HepG2 (cell line): ENCODE measurements at regions not wholly inside any gene's neighbourhood (a gene's known extent, or its start where the extent isn't known, plus 50 kb on each side); places are given as distances from the start of the nearest gene placed in this dataset.
"Not testable (repeated sequence)": the region's sequence is repeated elsewhere in the genome, so short reads cannot be mapped to it uniquely, and the experiment has no call there.

Source experiments
- ATAC-seq: fragments of 200-7000 bp; cut with Tn5 transposase; 3 replicates; pipeline ENCODE4 v1.9.1; 2020; ENCODE audit warnings: mild to moderate bottlenecking, moderate library complexity
- BruUV-seq: library from RNA; stranded (reverse); fragments of 400-500 nt; replicated peaks from 2 replicates; lab custom pipeline; 2021; lab: Mats Ljungman, UMichigan
- CTCF ChIA-PET: fragments of 300-600 bp; formaldehyde crosslinking; extraction: SDS; loops from one replicate; lab custom pipeline; 2021; ENCODE audit warnings: low total read pairs, inconsistent platforms, low intra/inter-chr PET ratio; lab: Yijun Ruan, JAX
- POLR2A ChIA-PET: fragments of 350-600 bp; sonication (Branson Sonifier 250); formaldehyde crosslinking; loops from one replicate; lab custom pipeline; 2020; ENCODE audit warnings: antibody characterized with exemption, inconsistent platforms; lab: Yijun Ruan, JAX
- DNase-seq: peaks from one replicate; pipeline ENCODE4 v3.0.0-alpha.2; 2015; ENCODE audit warnings: low spot score
- FAIRE-seq: peaks from 3 replicates; lab custom pipeline; 2011; peaks lifted over from hg19 to GRCh38; lab: Jason Lieb, UNC
- H2AFZ ChIP-seq: one replicate; pipeline ENCODE4 v1.6.1; 2011; ENCODE audit warnings: low read length, inconsistent platforms
- H3K27ac ChIP-seq: fragments of 300-600 bp; 3 replicates; pipeline ENCODE4 v1.8.0; 2011; ENCODE audit warnings: mixed run types, mild to moderate bottlenecking, mixed read lengths, low read length, inconsistent platforms; ENCODE audit not compliant: insufficient read depth; ENCODE audit errors: extremely low read length
- H3K27me3 ChIP-seq, 2 experiments: fragments of 200-600 bp in 1 of 2; 2 replicates in 1 of 2; 3 replicates in 1 of 2; pipeline versions ENCODE4 v1.6.0 to v1.8.0; 2011; ENCODE audit warnings: low read length in 2 of 2, mild to moderate bottlenecking in 2 of 2, moderate library complexity in 2 of 2, inconsistent platforms in 1 of 2; ENCODE audit not compliant: insufficient read depth in 2 of 2, control insufficient read depth in 1 of 2
- H3K36me3 ChIP-seq, 2 experiments: fragments of 200-600 bp in 1 of 2; replicated peaks in 1 of 2; 2 replicates in 1 of 2; 3 replicates in 1 of 2; pipeline versions ENCODE4 v1.5.1 to v1.8.0; 2011; ENCODE audit warnings: low read length in 2 of 2, inconsistent platforms in 1 of 2; ENCODE audit not compliant: insufficient read depth in 2 of 2, control insufficient read depth in 1 of 2
- H3K4me1 ChIP-seq: 2 replicates; pipeline ENCODE4 v1.5.1; 2012; ENCODE audit warnings: low read length, inconsistent platforms; ENCODE audit not compliant: insufficient read depth
- H3K4me2 ChIP-seq: 2 replicates; pipeline ENCODE4 v1.6.0; 2011; ENCODE audit warnings: low read depth, low read length, inconsistent platforms
- H3K4me3 ChIP-seq, 3 experiments: fragments of 200-600 bp in 1 of 3; sonication (generic), shearing (Covaris generic) in 1 of 3; replicated peaks in 1 of 3; 2 replicates each; pipeline ENCODE4 v1.5.1; 2011 to 2016; ENCODE audit warnings: low read length in 3 of 3, inconsistent platforms in 2 of 3, low read depth in 2 of 3, mild to moderate bottlenecking in 2 of 3, control low read depth in 1 of 3, mixed read lengths in 1 of 3; ENCODE audit not compliant: insufficient read depth in 1 of 3
- H3K79me2 ChIP-seq: one replicate; pipeline ENCODE4 v1.6.1; 2011; ENCODE audit warnings: low read length, inconsistent platforms; ENCODE audit not compliant: insufficient read depth
- H3K9ac ChIP-seq: 2 replicates; pipeline ENCODE4 v1.6.0; 2011; ENCODE audit warnings: mild to moderate bottlenecking, low read depth, low read length, inconsistent platforms; ENCODE audit not compliant: insufficient read depth
- H3K9me3 ChIP-seq: 2 replicates; pipeline ENCODE4 v1.5.1; 2012; ENCODE audit warnings: mild to moderate bottlenecking, low read length
- H4K20me1 ChIP-seq: 2 replicates; pipeline ENCODE4 v1.6.0; 2011; ENCODE audit warnings: inconsistent platforms, mild to moderate bottlenecking, low read length, moderate library complexity; ENCODE audit not compliant: insufficient read depth
- CCAR2 ChIP-seq: fragments of 200-400 bp; formaldehyde crosslinking; optimal IDR thresholded peaks from 2 replicates; pipeline ENCODE3; 2018; ENCODE audit warnings: low read depth, mild to moderate bottlenecking, low read length, moderate library complexity
- HNRNPUL1 ChIP-seq: fragments of 200-400 bp; formaldehyde crosslinking; IDR thresholded peaks from 2 replicates; pipeline ENCODE4 v1.6.1; 2017; ENCODE audit warnings: low read depth, mild to moderate bottlenecking, low read length, moderate library complexity
- NFE2 ChIP-seq: sonication (generic); formaldehyde crosslinking; IDR thresholded peaks from 2 replicates; pipeline ENCODE4 v1.4.0; 2020; ENCODE audit warnings: missing genetic modification reagents
- ZKSCAN5 ChIP-seq: sonication (generic); formaldehyde crosslinking; IDR thresholded peaks from 2 replicates; pipeline ENCODE4 v1.5.1; 2020; ENCODE audit warnings: mild to moderate bottlenecking, missing genetic modification reagents
- ZMYM4 ChIP-seq: sonication (generic); formaldehyde crosslinking; IDR thresholded peaks from 2 replicates; pipeline ENCODE4 v1.8.1; 2023; ENCODE audit warnings: mild to moderate bottlenecking, missing genetic modification reagents
- WGBS: methylation state at CpG from one replicate; pipeline ENCODE4 v1.1.6; 2017; ENCODE audit warnings: low lambda C conversion rate; 5-methylcytosine and 5-hydroxymethylcytosine counted together
- in situ Hi-C: cut with HindIII; loops from 2 replicates; pipeline ENCODE4 v1.10.0; 2017; ENCODE audit warnings: low pct_unique_long_range_greater_than_20kb; ENCODE audit not compliant: extremely low pct_ligation_motif_present
- intact Hi-C: fragments of 100-400 bp; cut with micrococcal nuclease; formaldehyde crosslinking; loops from one replicate; pipeline ENCODE4 v1.10.0; 2022; ENCODE audit not compliant: unreplicated experiment
- TF ChIP-seq, protein P1 (sequence below): sonication (generic); formaldehyde crosslinking; IDR thresholded peaks from 2 replicates; pipeline ENCODE4 v1.4.0; 2020; ENCODE audit warnings: missing genetic modification reagents, borderline replicate concordance

DNA sequence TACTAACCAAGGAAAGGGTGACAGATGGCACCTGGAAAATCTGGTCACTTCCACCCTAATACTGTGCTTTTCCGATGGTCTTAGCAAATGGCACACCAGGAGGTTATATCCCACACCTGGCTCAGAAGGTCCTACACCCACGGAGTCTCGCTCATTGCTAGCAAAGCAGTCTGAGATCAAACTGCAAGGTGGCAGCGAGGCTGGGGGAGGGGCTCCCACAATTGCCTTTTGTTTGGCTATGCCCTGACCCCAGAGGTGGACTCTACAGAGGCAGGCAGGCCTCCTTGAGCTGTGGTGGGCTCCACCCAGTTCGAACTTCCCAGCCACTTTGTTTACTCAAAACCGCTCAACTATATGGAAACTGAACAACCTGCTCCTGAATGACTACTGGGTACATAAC lies 50.3 kb upstream of the UGT2B15 start:
- ATAC-seq, H3K4me3 ChIP-seq, BruUV-seq, H3K79me2 ChIP-seq, H3K4me1 ChIP-seq, H3K27ac ChIP-seq, H4K20me1 ChIP-seq, H3K4me2 ChIP-seq, H3K27me3 ChIP-seq, H2AFZ ChIP-seq, in situ Hi-C loops, H3K9me3 ChIP-seq, CTCF ChIA-PET, FAIRE-seq, H3K9ac ChIP-seq, intact Hi-C loops, POLR2A ChIA-PET, DNase-seq, H3K36me3 ChIP-seq: not testable (repeated sequence)
- WGBS: 88% methylated on average over 6 of the region's 6 CpGs
- TF ChIP-seq ZMYM4: peak; percentile 66; the same call in 1 of the 2 replicates
- TF ChIP-seq, protein P1, sequence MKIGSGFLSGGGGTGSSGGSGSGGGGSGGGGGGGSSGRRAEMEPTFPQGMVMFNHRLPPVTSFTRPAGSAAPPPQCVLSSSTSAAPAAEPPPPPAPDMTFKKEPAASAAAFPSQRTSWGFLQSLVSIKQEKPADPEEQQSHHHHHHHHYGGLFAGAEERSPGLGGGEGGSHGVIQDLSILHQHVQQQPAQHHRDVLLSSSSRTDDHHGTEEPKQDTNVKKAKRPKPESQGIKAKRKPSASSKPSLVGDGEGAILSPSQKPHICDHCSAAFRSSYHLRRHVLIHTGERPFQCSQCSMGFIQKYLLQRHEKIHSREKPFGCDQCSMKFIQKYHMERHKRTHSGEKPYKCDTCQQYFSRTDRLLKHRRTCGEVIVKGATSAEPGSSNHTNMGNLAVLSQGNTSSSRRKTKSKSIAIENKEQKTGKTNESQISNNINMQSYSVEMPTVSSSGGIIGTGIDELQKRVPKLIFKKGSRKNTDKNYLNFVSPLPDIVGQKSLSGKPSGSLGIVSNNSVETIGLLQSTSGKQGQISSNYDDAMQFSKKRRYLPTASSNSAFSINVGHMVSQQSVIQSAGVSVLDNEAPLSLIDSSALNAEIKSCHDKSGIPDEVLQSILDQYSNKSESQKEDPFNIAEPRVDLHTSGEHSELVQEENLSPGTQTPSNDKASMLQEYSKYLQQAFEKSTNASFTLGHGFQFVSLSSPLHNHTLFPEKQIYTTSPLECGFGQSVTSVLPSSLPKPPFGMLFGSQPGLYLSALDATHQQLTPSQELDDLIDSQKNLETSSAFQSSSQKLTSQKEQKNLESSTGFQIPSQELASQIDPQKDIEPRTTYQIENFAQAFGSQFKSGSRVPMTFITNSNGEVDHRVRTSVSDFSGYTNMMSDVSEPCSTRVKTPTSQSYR (CRISPR knock-in tag): peak; percentile 66; the same call in 1 of the 2 replicates

DNA sequence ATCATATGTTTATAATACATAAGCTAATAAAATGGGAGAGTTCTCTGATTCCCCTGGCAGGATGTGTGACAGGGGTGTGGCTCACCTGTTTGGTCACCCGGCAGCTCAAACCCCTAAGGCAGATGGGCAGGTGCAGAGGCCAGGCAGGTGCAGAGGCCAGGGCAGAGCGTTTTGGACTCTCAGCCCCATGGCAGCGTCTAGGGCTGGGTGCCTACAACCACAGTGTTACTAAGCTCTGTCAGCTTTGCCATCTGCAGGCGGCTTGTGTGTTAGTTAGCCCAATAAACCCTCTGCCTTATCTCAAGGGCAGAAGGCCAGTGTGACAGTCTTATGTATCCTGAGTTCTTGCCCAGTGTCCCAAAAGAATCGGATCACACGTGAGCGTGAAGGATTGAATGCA lies 54.0 kb upstream of the UGT2B15 start:
- Histone ChIP-seq H3K9ac (no peak overlapping the region), H3K27me3 (no peaks in the 10 kb centered on the region), H3K79me2 (no peaks in the 10 kb centered on the region), H3K4me1 (no peaks in the 10 kb centered on the region), H2AFZ (no peak overlapping the region), H3K9me3 (peaks cover 11% of the 10 kb centered on the region), H4K20me1 (no peaks in the 10 kb centered on the region), H3K4me2 (no peak overlapping the region), H3K27ac (no peak overlapping the region), H3K4me3 (no peak overlapping the region), H3K36me3 (no peaks in the 10 kb centered on the region)
- in situ Hi-C loops: no loop called here
- no TSS peak for BruUV-seq
- intact Hi-C loops: no loop called here
- ATAC-seq: no peak
- 98% methylated on average over 7 of the region's 7 CpGs for WGBS
- no peak for DNase-seq
- TF ChIP-seq CCAR2: no peak
- TF ChIP-seq ZKSCAN5 (CRISPR knock-in tag): no peak
- TF ChIP-seq NFE2 (CRISPR knock-in tag): no peak
- no peak for TF ChIP-seq HNRNPUL1
- POLR2A ChIA-PET: no interaction called here
- no peak for FAIRE-seq
- CTCF ChIA-PET: no interaction called here
